ENCODE measurements at regions not wholly inside any gene's neighbourhood (a gene's known extent, or its start where the extent isn't known, plus 50 kb on each side); places are given as distances from the start of the nearest gene placed in this dataset.

DNA sequence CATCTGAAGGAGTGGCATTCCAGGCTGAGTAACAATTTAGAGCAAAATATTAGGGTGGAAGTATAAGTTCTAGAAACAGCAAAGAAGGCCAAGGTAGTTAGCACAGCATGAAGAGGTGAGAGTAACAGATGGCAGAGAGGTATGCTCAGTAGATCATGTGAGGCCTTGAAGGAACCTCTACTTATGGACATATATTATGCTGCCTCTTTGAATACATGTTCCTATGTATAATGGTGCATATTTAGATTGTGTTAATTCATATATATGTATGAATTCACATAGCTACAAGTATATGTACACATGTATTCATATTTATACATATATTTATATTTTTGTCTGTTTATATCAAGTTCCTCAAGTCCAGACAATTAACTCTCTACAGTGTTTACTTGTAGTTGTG is 355.2 kb downstream of the KCTD8 start:
- no peak overlapping the region for H3K4me3 ChIP-seq (ENCODE audit: low read depth, low read length)
- H3K27ac ChIP-seq (ENCODE audit: extremely low read depth, low read depth, low read length): no peak overlapping the region
- no peaks in the 10 kb centered on the region for H3K9me3 ChIP-seq (ENCODE audit: control insufficient read depth, insufficient read depth, low read depth, low read length)
- CTCF ChIA-PET: no interaction called here
- TF ChIP-seq, protein P1, sequence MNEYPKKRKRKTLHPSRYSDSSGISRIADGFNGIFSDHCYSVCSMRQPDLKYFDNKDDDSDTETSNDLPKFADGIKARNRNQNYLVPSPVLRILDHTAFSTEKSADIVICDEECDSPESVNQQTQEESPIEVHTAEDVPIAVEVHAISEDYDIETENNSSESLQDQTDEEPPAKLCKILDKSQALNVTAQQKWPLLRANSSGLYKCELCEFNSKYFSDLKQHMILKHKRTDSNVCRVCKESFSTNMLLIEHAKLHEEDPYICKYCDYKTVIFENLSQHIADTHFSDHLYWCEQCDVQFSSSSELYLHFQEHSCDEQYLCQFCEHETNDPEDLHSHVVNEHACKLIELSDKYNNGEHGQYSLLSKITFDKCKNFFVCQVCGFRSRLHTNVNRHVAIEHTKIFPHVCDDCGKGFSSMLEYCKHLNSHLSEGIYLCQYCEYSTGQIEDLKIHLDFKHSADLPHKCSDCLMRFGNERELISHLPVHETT (tag by site-specific recombination; IDR thresholded peaks at IDR 0.05): no peak
- TF ChIP-seq ZNF549 (tag by site-specific recombination; IDR thresholded peaks at IDR 0.05) (no peak), ZNF146 (tag by site-specific recombination; IDR thresholded peaks at IDR 0.05) (no peak), ZBTB7A (tag by site-specific recombination; IDR thresholded peaks at IDR 0.05; ENCODE audit: low read depth) (no peak), GLIS1 (tag by site-specific recombination; IDR thresholded peaks at IDR 0.05) (no peak), ZNF571 (tag by site-specific recombination; IDR thresholded peaks at IDR 0.05) (no peak), ZNF510 (tag by site-specific recombination; IDR thresholded peaks at IDR 0.05; ENCODE audit: insufficient replicate concordance) (no peak), ZNF202 (tag by site-specific recombination; IDR thresholded peaks at IDR 0.05; ENCODE audit: borderline replicate concordance) (no peak), GLIS2 (tag by site-specific recombination; IDR thresholded peaks at IDR 0.05) (no peak), ZNF629 (tag by site-specific recombination; IDR thresholded peaks at IDR 0.05) (no peak), ZNF791 (tag by site-specific recombination; IDR thresholded peaks at IDR 0.05) (no peak)
- TF ChIP-seq, protein P2, sequence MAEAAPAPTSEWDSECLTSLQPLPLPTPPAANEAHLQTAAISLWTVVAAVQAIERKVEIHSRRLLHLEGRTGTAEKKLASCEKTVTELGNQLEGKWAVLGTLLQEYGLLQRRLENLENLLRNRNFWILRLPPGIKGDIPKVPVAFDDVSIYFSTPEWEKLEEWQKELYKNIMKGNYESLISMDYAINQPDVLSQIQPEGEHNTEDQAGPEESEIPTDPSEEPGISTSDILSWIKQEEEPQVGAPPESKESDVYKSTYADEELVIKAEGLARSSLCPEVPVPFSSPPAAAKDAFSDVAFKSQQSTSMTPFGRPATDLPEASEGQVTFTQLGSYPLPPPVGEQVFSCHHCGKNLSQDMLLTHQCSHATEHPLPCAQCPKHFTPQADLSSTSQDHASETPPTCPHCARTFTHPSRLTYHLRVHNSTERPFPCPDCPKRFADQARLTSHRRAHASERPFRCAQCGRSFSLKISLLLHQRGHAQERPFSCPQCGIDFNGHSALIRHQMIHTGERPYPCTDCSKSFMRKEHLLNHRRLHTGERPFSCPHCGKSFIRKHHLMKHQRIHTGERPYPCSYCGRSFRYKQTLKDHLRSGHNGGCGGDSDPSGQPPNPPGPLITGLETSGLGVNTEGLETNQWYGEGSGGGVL (tag by site-specific recombination; IDR thresholded peaks at IDR 0.05): no peak
- TF ChIP-seq, protein P3, sequence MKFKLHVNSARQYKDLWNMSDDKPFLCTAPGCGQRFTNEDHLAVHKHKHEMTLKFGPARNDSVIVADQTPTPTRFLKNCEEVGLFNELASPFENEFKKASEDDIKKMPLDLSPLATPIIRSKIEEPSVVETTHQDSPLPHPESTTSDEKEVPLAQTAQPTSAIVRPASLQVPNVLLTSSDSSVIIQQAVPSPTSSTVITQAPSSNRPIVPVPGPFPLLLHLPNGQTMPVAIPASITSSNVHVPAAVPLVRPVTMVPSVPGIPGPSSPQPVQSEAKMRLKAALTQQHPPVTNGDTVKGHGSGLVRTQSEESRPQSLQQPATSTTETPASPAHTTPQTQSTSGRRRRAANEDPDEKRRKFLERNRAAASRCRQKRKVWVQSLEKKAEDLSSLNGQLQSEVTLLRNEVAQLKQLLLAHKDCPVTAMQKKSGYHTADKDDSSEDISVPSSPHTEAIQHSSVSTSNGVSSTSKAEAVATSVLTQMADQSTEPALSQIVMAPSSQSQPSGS (tag by site-specific recombination; IDR thresholded peaks at IDR 0.05; ENCODE audit: low read depth): no peak
- TF ChIP-seq, protein P4, sequence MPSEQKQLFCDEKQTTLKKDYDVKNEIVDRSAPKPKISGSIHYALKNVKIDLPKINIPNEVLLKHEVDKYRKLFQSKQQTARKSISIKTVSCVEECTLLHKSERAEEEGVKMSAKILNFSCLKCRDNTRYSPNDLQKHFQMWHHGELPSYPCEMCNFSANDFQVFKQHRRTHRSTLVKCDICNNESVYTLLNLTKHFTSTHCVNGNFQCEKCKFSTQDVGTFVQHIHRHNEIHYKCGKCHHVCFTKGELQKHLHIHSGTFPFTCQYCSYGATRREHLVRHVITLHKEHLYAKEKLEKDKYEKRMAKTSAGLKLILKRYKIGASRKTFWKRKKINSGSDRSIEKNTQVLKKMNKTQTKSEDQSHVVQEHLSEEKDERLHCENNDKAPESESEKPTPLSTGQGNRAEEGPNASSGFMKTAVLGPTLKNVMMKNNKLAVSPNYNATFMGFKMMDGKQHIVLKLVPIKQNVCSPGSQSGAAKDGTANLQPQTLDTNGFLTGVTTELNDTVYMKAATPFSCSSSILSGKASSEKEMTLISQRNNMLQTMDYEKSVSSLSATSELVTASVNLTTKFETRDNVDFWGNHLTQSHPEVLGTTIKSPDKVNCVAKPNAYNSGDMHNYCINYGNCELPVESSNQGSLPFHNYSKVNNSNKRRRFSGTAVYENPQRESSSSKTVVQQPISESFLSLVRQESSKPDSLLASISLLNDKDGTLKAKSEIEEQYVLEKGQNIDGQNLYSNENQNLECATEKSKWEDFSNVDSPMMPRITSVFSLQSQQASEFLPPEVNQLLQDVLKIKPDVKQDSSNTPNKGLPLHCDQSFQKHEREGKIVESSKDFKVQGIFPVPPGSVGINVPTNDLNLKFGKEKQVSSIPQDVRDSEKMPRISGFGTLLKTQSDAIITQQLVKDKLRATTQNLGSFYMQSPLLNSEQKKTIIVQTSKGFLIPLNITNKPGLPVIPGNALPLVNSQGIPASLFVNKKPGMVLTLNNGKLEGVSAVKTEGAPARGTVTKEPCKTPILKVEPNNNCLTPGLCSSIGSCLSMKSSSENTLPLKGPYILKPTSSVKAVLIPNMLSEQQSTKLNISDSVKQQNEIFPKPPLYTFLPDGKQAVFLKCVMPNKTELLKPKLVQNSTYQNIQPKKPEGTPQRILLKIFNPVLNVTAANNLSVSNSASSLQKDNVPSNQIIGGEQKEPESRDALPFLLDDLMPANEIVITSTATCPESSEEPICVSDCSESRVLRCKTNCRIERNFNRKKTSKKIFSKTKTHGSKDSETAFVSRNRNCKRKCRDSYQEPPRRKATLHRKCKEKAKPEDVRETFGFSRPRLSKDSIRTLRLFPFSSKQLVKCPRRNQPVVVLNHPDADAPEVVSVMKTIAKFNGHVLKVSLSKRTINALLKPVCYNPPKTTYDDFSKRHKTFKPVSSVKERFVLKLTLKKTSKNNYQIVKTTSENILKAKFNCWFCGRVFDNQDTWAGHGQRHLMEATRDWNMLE (tag by site-specific recombination; conservative IDR thresholded peaks at IDR 0.05; ENCODE audit: low read depth): no peak
- no peaks in the 10 kb centered on the region for H3K36me3 ChIP-seq (ENCODE audit: control insufficient read depth in 2 of 2, insufficient read depth in 1 of 2, low read length in 2 of 2)
- POLR2A ChIA-PET: no interaction called here
- H3K4me1 ChIP-seq (ENCODE audit: control insufficient read depth, insufficient read depth, low read length): no peaks in the 10 kb centered on the region

DNA sequence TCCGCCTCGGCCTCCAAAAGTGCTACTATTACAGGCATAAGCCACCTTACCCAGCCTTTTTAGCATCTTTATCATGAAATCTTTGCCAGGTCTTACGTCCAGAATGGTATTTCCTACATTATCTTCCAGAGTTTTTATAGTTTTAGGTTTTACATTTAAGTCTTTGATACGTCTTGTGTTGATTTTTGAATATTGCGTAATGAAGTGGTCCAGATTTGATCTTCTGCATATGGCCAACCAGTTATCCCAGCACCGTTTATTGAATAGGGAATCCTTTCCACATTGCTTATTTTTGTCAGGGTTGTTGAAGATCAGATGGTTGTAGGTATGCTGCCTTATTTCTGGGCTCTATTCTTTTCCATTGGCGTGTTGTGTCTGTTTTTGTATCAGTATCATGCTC is 349.6 kb downstream of the KCTD8 start:
- Histone ChIP-seq H3K4me1 (ENCODE audit: control insufficient read depth, insufficient read depth, low read length) (no peaks in the 10 kb centered on the region), H3K36me3 (ENCODE audit: control insufficient read depth in 2 of 2, insufficient read depth in 1 of 2, low read length in 2 of 2) (no peaks in the 10 kb centered on the region), H3K27ac (ENCODE audit: extremely low read depth, low read depth, low read length) (no peak overlapping the region), H3K9me3 (ENCODE audit: control insufficient read depth, insufficient read depth, low read depth, low read length) (no peaks in the 10 kb centered on the region), H3K4me3 (ENCODE audit: low read depth, low read length) (no peak overlapping the region)
- ChIA-PET CTCF (interaction anchor here (0.5 kb wide), 1 partner anchor 613 kb away, joined by 4 read pairs; no protein-coding TSS in a partner anchor), POLR2A (no interaction called here)
- TF ChIP-seq ZNF664 (tag by site-specific recombination; IDR thresholded peaks at IDR 0.05) (no peak), ZNF157 (tag by site-specific recombination; IDR thresholded peaks at IDR 0.05) (no peak), ZNF585B (tag by site-specific recombination; IDR thresholded peaks at IDR 0.05) (no peak), ZNF335 (tag by site-specific recombination; conservative IDR thresholded peaks at IDR 0.05) (no peak), ZNF211 (tag by site-specific recombination; IDR thresholded peaks at IDR 0.05; ENCODE audit: low read depth) (no peak)
- TF ChIP-seq, protein P5, sequence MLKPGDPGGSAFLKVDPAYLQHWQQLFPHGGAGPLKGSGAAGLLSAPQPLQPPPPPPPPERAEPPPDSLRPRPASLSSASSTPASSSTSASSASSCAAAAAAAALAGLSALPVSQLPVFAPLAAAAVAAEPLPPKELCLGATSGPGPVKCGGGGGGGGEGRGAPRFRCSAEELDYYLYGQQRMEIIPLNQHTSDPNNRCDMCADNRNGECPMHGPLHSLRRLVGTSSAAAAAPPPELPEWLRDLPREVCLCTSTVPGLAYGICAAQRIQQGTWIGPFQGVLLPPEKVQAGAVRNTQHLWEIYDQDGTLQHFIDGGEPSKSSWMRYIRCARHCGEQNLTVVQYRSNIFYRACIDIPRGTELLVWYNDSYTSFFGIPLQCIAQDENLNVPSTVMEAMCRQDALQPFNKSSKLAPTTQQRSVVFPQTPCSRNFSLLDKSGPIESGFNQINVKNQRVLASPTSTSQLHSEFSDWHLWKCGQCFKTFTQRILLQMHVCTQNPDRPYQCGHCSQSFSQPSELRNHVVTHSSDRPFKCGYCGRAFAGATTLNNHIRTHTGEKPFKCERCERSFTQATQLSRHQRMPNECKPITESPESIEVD (tag by site-specific recombination; IDR thresholded peaks at IDR 0.05): no peak
- TF ChIP-seq, protein P6, sequence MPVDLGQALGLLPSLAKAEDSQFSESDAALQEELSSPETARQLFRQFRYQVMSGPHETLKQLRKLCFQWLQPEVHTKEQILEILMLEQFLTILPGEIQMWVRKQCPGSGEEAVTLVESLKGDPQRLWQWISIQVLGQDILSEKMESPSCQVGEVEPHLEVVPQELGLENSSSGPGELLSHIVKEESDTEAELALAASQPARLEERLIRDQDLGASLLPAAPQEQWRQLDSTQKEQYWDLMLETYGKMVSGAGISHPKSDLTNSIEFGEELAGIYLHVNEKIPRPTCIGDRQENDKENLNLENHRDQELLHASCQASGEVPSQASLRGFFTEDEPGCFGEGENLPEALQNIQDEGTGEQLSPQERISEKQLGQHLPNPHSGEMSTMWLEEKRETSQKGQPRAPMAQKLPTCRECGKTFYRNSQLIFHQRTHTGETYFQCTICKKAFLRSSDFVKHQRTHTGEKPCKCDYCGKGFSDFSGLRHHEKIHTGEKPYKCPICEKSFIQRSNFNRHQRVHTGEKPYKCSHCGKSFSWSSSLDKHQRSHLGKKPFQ (tag by site-specific recombination; IDR thresholded peaks at IDR 0.05): no peak
- TF ChIP-seq, protein P7, sequence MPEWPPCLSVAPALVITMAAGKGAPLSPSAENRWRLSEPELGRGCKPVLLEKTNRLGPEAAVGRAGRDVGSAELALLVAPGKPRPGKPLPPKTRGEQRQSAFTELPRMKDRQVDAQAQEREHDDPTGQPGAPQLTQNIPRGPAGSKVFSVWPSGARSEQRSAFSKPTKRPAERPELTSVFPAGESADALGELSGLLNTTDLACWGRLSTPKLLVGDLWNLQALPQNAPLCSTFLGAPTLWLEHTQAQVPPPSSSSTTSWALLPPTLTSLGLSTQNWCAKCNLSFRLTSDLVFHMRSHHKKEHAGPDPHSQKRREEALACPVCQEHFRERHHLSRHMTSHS (tag by site-specific recombination; IDR thresholded peaks at IDR 0.05): no peak
